Vagina (tissue), 2 donors: ENCODE measurements at regions not wholly inside any gene's neighbourhood (a gene's known extent, or its start where the extent isn't known, plus 50 kb on each side); places are given as distances from the start of the nearest gene placed in this dataset.

Source experiments
- CTCF ChIP-seq, 3 experiments: fragments of 450-650 bp in 2 of 3; fragments of 200-600 bp in 1 of 3; sonication (generic) in 1 of 3; IDR thresholded peaks; one replicate each; pipeline ENCODE4 v1.5.1; 2017 to 2019; ENCODE audit warnings: antibody characterized with exemption in 3 of 3, mild to moderate bottlenecking in 2 of 3, moderate library complexity in 2 of 3
- POLR2A ChIP-seq, 2 donors: fragments of 450-650 bp; IDR thresholded peaks; one replicate each; pipeline ENCODE4 v1.6.1; 2017; ENCODE audit warnings: antibody characterized with exemption in 2 of 2, mild to moderate bottlenecking in 2 of 2, moderate library complexity in 2 of 2

GRCh38 chr2:58991357-58991756, 750.2 kb upstream of the FANCL start:
- TF ChIP-seq POLR2A (IDR thresholded peaks at IDR 0.05) (no peak), CTCF (IDR thresholded peaks at IDR 0.05) (no peak)
